HEK293 (cell line): ENCODE measurements at regions not wholly inside any gene's neighbourhood (a gene's known extent, or its start where the extent isn't known, plus 50 kb on each side); places are given as distances from the start of the nearest gene placed in this dataset.
"Not testable (repeated sequence)": the region's sequence is repeated elsewhere in the genome, so short reads cannot be mapped to it uniquely, and the experiment has no call there.

Experiments used
- EGR2 ChIP-seq: fragments of 450-650 bp; formaldehyde crosslinking; IDR thresholded peaks from 2 replicates; pipeline ENCODE4 v1.5.1; 2016; ENCODE audit warnings: low read depth, missing biosample characterization, missing genetic modification characterization
- YY1 ChIP-seq: fragments of 450-650 bp; formaldehyde crosslinking; IDR thresholded peaks from 2 replicates; pipeline ENCODE4 v1.5.1; 2018; ENCODE audit warnings: missing biosample characterization, missing genetic modification characterization
- ZFHX2 ChIP-seq: fragments of 450-650 bp; formaldehyde crosslinking; conservative IDR thresholded peaks from 2 replicates; pipeline ENCODE4 v1.5.1; 2016; ENCODE audit warnings: missing biosample characterization, missing genetic modification characterization
- ZFP37 ChIP-seq: fragments of 450-650 bp; formaldehyde crosslinking; IDR thresholded peaks from 2 replicates; pipeline ENCODE4 v1.5.1; 2016; ENCODE audit warnings: missing biosample characterization, missing genetic modification characterization
- ZNF16 ChIP-seq: fragments of 450-650 bp; formaldehyde crosslinking; IDR thresholded peaks from 2 replicates; pipeline ENCODE4 v1.5.1; 2016; ENCODE audit warnings: low read depth, missing biosample characterization, missing genetic modification characterization
- ZNF274 ChIP-seq, 2 experiments: fragments of 200-500 bp in 1 of 2; fragments of 450-650 bp in 1 of 2; sonication (Bioruptor generic) in 1 of 2; formaldehyde crosslinking in 1 of 2; IDR thresholded peaks; 2 replicates each; pipeline versions ENCODE4 v1.5.1 to v1.6.1; 2014 to 2016; ENCODE audit warnings: borderline replicate concordance in 1 of 2, inconsistent platforms in 1 of 2, low read length in 1 of 2, missing biosample characterization in 1 of 2, missing genetic modification characterization in 1 of 2
- ZNF707 ChIP-seq: fragments of 450-650 bp; formaldehyde crosslinking; IDR thresholded peaks from 2 replicates; pipeline ENCODE4 v1.5.1; 2016; ENCODE audit warnings: missing biosample characterization, missing genetic modification characterization
- ZNF792 ChIP-seq: fragments of 450-650 bp; formaldehyde crosslinking; IDR thresholded peaks from 2 replicates; pipeline ENCODE4 v1.5.1; 2016; ENCODE audit warnings: missing biosample characterization, missing genetic modification characterization
- TF ChIP-seq, protein P1 (sequence below): fragments of 450-650 bp; formaldehyde crosslinking; IDR thresholded peaks from 2 replicates; pipeline ENCODE4 v1.5.1; 2016; ENCODE audit warnings: missing biosample characterization, missing genetic modification characterization

- TF ChIP-seq ZNF274 (IDR thresholded peaks at IDR 0.05; ENCODE audit: low read length); ZNF274 (tag by site-specific recombination; IDR thresholded peaks at IDR 0.05; ENCODE audit: borderline replicate concordance); ZFP37 (tag by site-specific recombination); EGR2 (tag by site-specific recombination); ZNF792; ZNF16 (tag by site-specific recombination); YY1; ZNF707 (tag by site-specific recombination); ZFHX2 (tag by site-specific recombination): not testable (repeated sequence)
- TF ChIP-seq, protein P1, sequence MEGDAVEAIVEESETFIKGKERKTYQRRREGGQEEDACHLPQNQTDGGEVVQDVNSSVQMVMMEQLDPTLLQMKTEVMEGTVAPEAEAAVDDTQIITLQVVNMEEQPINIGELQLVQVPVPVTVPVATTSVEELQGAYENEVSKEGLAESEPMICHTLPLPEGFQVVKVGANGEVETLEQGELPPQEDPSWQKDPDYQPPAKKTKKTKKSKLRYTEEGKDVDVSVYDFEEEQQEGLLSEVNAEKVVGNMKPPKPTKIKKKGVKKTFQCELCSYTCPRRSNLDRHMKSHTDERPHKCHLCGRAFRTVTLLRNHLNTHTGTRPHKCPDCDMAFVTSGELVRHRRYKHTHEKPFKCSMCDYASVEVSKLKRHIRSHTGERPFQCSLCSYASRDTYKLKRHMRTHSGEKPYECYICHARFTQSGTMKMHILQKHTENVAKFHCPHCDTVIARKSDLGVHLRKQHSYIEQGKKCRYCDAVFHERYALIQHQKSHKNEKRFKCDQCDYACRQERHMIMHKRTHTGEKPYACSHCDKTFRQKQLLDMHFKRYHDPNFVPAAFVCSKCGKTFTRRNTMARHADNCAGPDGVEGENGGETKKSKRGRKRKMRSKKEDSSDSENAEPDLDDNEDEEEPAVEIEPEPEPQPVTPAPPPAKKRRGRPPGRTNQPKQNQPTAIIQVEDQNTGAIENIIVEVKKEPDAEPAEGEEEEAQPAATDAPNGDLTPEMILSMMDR (tag by site-specific recombination) = not testable (repeated sequence)
Measured at GRCh38 chr2:200113016-200113799, 157.8 kb downstream of the MAIP1 start.
